BLaER1 treated with 17β-estradiol and CSF1 and Interleukin-3, amounts not matched to agents 10 nM and 100 nM (cell line): ENCODE measurements at regions not wholly inside any gene's neighbourhood (a gene's known extent, or its start where the extent isn't known, plus 50 kb on each side); places are given as distances from the start of the nearest gene placed in this dataset.
A peak's percentile ranks its signal among the peaks of the same experiment; 100 is the strongest.

ENCODE experiments used
- H3K27ac ChIP-seq, 11 experiments: shearing (Covaris generic); formaldehyde crosslinking; 2 replicates each; pipeline ENCODE4 v1.8.1; 2022
- H3K27me3 ChIP-seq, 11 experiments: shearing (Covaris generic); formaldehyde crosslinking; 2 replicates each; pipeline ENCODE4 v1.8.1; 2022
- H3K36me3 ChIP-seq, 11 experiments: shearing (Covaris generic); formaldehyde crosslinking; 2 replicates each; pipeline ENCODE4 v1.8.1; 2022
- H3K4me1 ChIP-seq, 10 experiments: shearing (Covaris generic); formaldehyde crosslinking; 2 replicates each; pipeline ENCODE4 v1.8.1; 2022
- H3K4me2 ChIP-seq, 11 experiments: shearing (Covaris generic); formaldehyde crosslinking; 2 replicates each; pipeline ENCODE4 v1.8.1; 2022
- H3K4me3 ChIP-seq, 10 experiments: shearing (Covaris generic); formaldehyde crosslinking; 2 replicates each; pipeline ENCODE4 v1.8.1; 2022
- H3K9ac ChIP-seq, 11 experiments: shearing (Covaris generic); formaldehyde crosslinking; 2 replicates each; pipeline ENCODE4 v1.8.1; 2022
- H3K9me3 ChIP-seq, 11 experiments: shearing (Covaris generic); formaldehyde crosslinking; replicated peaks in 1 of 11; 2 replicates each; pipeline ENCODE4 v1.8.1; 2022
- H4K20me1 ChIP-seq, 11 experiments: shearing (Covaris generic); formaldehyde crosslinking; 2 replicates each; pipeline ENCODE4 v1.8.1; 2022
- Cebpa-rat ChIP-seq, 11 experiments: shearing (Covaris generic); IDR thresholded peaks; 2 replicates each; pipeline ENCODE4 v1.8.1; 2022

GRCh38 chr5:155872629-155873220 lies 454.2 kb upstream of the SGCD start:
- Histone ChIP-seq H3K27ac (no peak overlapping the region), H3K4me2 (no peak overlapping the region), H3K9ac (no peak overlapping the region), H3K9me3 (no peaks in the 10 kb centered on the region), H3K36me3 (no peaks in the 10 kb centered on the region), H3K4me3 (no peak overlapping the region), H3K27me3 (no peaks in the 10 kb centered on the region), H4K20me1 (no peaks in the 10 kb centered on the region), H3K4me1 (no peaks in the 10 kb centered on the region)
- no peak for TF ChIP-seq Cebpa-rat (IDR thresholded peaks at IDR 0.05)

GRCh38 chr5:155878991-155879575 lies 447.9 kb upstream of the SGCD start:
- Histone ChIP-seq H3K27ac (no peak overlapping the region), H3K36me3 (no peaks in the 10 kb centered on the region), H3K4me2 (no peak overlapping the region), H3K4me3 (no peak overlapping the region), H3K9me3 (no peaks in the 10 kb centered on the region), H3K4me1 (no peaks in the 10 kb centered on the region), H3K9ac (no peak overlapping the region), H3K27me3 (no peaks in the 10 kb centered on the region), H4K20me1 (no peaks in the 10 kb centered on the region)
- no peak for TF ChIP-seq Cebpa-rat (IDR thresholded peaks at IDR 0.05)

- Histone ChIP-seq H3K36me3 (no peaks in the 10 kb centered on the region), H3K4me2 (no peak overlapping the region), H3K27ac (no peak overlapping the region), H3K4me1 (peaks cover 0 to 7% (median 0%) of the 10 kb centered on the region in 10 experiments; a peak in 3 of 20 replicates), H4K20me1 (no peaks in the 10 kb centered on the region), H3K9me3 (no peaks in the 10 kb centered on the region), H3K9ac (no peak overlapping the region), H3K27me3 (no peaks in the 10 kb centered on the region), H3K4me3 (no peak overlapping the region)
- TF ChIP-seq Cebpa-rat (IDR thresholded peaks at IDR 0.05) = no peak
These were observed 442.9 kb upstream of the SGCD start for GRCh38 chr5:155884041-155884440.

GRCh38 chr5:155885199-155885598 lies 441.8 kb upstream of the SGCD start:
- H3K4me2 ChIP-seq = peak overlapping the region in 1 of 11 experiments; percentile 16; a peak in 1 of 22 replicates
- H3K4me3 ChIP-seq = no peak overlapping the region
- H3K9ac ChIP-seq = no peak overlapping the region
- no peaks in the 10 kb centered on the region for H3K27me3 ChIP-seq
- no peaks in the 10 kb centered on the region for H3K36me3 ChIP-seq
- no peaks in the 10 kb centered on the region for H4K20me1 ChIP-seq
- H3K9me3 ChIP-seq = no peaks in the 10 kb centered on the region
- no peak for TF ChIP-seq Cebpa-rat (IDR thresholded peaks at IDR 0.05)
- no peak overlapping the region for H3K27ac ChIP-seq
- H3K4me1 ChIP-seq = peaks cover 0 to 7% (median 0%) of the 10 kb centered on the region in 10 experiments; a peak in 3 of 20 replicates

- no peaks in the 10 kb centered on the region for H3K9me3 ChIP-seq
- H3K36me3 ChIP-seq = no peaks in the 10 kb centered on the region
- H3K9ac ChIP-seq = no peak overlapping the region
- no peak overlapping the region for H3K27ac ChIP-seq
- peaks cover 0 to 7% (median 0%) of the 10 kb centered on the region in 10 experiments; a peak in 3 of 20 replicates for H3K4me1 ChIP-seq
- H3K4me3 ChIP-seq = no peak overlapping the region
- H4K20me1 ChIP-seq = no peaks in the 10 kb centered on the region
- no peak overlapping the region for H3K4me2 ChIP-seq
- TF ChIP-seq Cebpa-rat (IDR thresholded peaks at IDR 0.05) = no peak
- no peaks in the 10 kb centered on the region for H3K27me3 ChIP-seq
These were observed 440.5 kb upstream of the SGCD start for GRCh38 chr5:155886311-155887031.

- Histone ChIP-seq H3K27me3 (no peaks in the 10 kb centered on the region), H3K4me3 (no peak overlapping the region), H3K4me2 (no peak overlapping the region), H3K36me3 (no peaks in the 10 kb centered on the region), H3K9ac (no peak overlapping the region), H3K27ac (no peak overlapping the region), H3K4me1 (no peaks in the 10 kb centered on the region), H4K20me1 (no peaks in the 10 kb centered on the region), H3K9me3 (no peaks in the 10 kb centered on the region)
- TF ChIP-seq Cebpa-rat (IDR thresholded peaks at IDR 0.05) = no peak
These were observed 431.5 kb upstream of the SGCD start for GRCh38 chr5:155895484-155895883.

GRCh38 chr5:155897761-155898160 lies 429.2 kb upstream of the SGCD start:
- H4K20me1 ChIP-seq = no peaks in the 10 kb centered on the region
- H3K4me2 ChIP-seq = no peak overlapping the region

GRCh38 chr5:155898284-155898683 lies 428.7 kb upstream of the SGCD start:
- no peaks in the 10 kb centered on the region for H4K20me1 ChIP-seq
- no peaks in the 10 kb centered on the region for H3K4me1 ChIP-seq
- no peak overlapping the region for H3K27ac ChIP-seq
- H3K27me3 ChIP-seq = no peaks in the 10 kb centered on the region
- no peak overlapping the region for H3K4me2 ChIP-seq
- H3K9ac ChIP-seq = no peak overlapping the region
- no peak overlapping the region for H3K4me3 ChIP-seq
- no peaks in the 10 kb centered on the region for H3K36me3 ChIP-seq
- TF ChIP-seq Cebpa-rat (IDR thresholded peaks at IDR 0.05) = no peak
- no peaks in the 10 kb centered on the region for H3K9me3 ChIP-seq

More at GRCh38 chr5:155897761-155898160, 429.2 kb upstream of the SGCD start:
- no peaks in the 10 kb centered on the region for H3K9me3 ChIP-seq
- TF ChIP-seq Cebpa-rat (IDR thresholded peaks at IDR 0.05) = no peak
- no peaks in the 10 kb centered on the region for H3K36me3 ChIP-seq
- no peak overlapping the region for H3K27ac ChIP-seq
- no peaks in the 10 kb centered on the region for H3K27me3 ChIP-seq
- H3K4me3 ChIP-seq = no peak overlapping the region
- H3K4me1 ChIP-seq = no peaks in the 10 kb centered on the region
- H3K9ac ChIP-seq = no peak overlapping the region

GRCh38 chr5:155903791-155904190 lies 423.2 kb upstream of the SGCD start:
- Histone ChIP-seq H3K36me3 (no peaks in the 10 kb centered on the region), H3K4me2 (no peak overlapping the region), H3K4me1 (no peaks in the 10 kb centered on the region), H3K27me3 (no peaks in the 10 kb centered on the region), H3K4me3 (no peak overlapping the region), H3K9ac (no peak overlapping the region), H3K27ac (no peak overlapping the region), H3K9me3 (no peaks in the 10 kb centered on the region), H4K20me1 (no peaks in the 10 kb centered on the region)
- TF ChIP-seq Cebpa-rat (IDR thresholded peaks at IDR 0.05) = no peak

GRCh38 chr5:155905364-155905763 lies 421.6 kb upstream of the SGCD start:
- no peak overlapping the region for H3K4me3 ChIP-seq
- H3K4me2 ChIP-seq = no peak overlapping the region
- H3K9ac ChIP-seq = no peak overlapping the region
- no peaks in the 10 kb centered on the region for H3K27me3 ChIP-seq
- no peaks in the 10 kb centered on the region for H3K36me3 ChIP-seq
- TF ChIP-seq Cebpa-rat (IDR thresholded peaks at IDR 0.05) = no peak
- H3K9me3 ChIP-seq = no peaks in the 10 kb centered on the region
- H4K20me1 ChIP-seq = no peaks in the 10 kb centered on the region
- no peaks in the 10 kb centered on the region for H3K4me1 ChIP-seq
- H3K27ac ChIP-seq = no peak overlapping the region
